H1 (cell line): ENCODE measurements at regions not wholly inside any gene's neighbourhood (a gene's known extent, or its start where the extent isn't known, plus 50 kb on each side); places are given as distances from the start of the nearest gene placed in this dataset.

Source experiments
- CTCF ChIA-PET: fragments of 300-600 bp; sonication (Branson Sonifier 250); formaldehyde crosslinking; loops from one replicate; lab custom pipeline; 2021; ENCODE audit not compliant: partially characterized antibody; lab: Charles Lee
- POLR2A ChIA-PET: fragments of 300-600 bp; sonication (Branson Sonifier 250); formaldehyde crosslinking; loops from one replicate; lab custom pipeline; 2021; ENCODE audit warnings: inconsistent platforms; ENCODE audit not compliant: partially characterized antibody; lab: Charles Lee
- DNase-seq, 2 experiments: peaks; one replicate each; pipeline versions ENCODE4 v3.0.0 to v3.0.0-alpha.2; 2010 to 2022; ENCODE audit warnings: low spot score in 2 of 2, low read depth in 1 of 2, mixed read lengths in 1 of 2
- FAIRE-seq: peaks from 2 replicates; lab custom pipeline; 2011; peaks lifted over from hg19 to GRCh38; lab: Jason Lieb, UNC
- H2AFZ ChIP-seq: 2 replicates; pipeline ENCODE4 v1.8.1; 2012; ENCODE audit warnings: low read length, inconsistent platforms
- H2AK5ac ChIP-seq: 2 replicates; pipeline ENCODE4 v1.6.1; 2013; ENCODE audit warnings: low read depth, low read length
- H2BK120ac ChIP-seq: replicated peaks from 2 replicates; pipeline ENCODE3; 2013; ENCODE audit warnings: low read depth, low read length, inconsistent platforms
- H2BK12ac ChIP-seq: 2 replicates; pipeline ENCODE4 v1.6.1; 2013; ENCODE audit warnings: low read depth, low read length
- H2BK15ac ChIP-seq: 2 replicates; pipeline ENCODE4 v1.6.1; 2013; ENCODE audit warnings: low read length
- H2BK20ac ChIP-seq: 2 replicates; pipeline ENCODE4 v1.6.1; 2013; ENCODE audit warnings: low read length
- H2BK5ac ChIP-seq: 2 replicates; pipeline ENCODE4 v1.6.1; 2013; ENCODE audit warnings: low read depth, low read length
- H3K14ac ChIP-seq: 2 replicates; pipeline ENCODE4 v1.6.1; 2013; ENCODE audit warnings: inconsistent platforms; ENCODE audit not compliant: insufficient read length
- H3K18ac ChIP-seq: 2 replicates; pipeline ENCODE4 v1.6.1; 2013; ENCODE audit warnings: low read length; ENCODE audit errors: extremely low read depth
- H3K23ac ChIP-seq: 2 replicates; pipeline ENCODE4 v1.6.1; 2013; ENCODE audit warnings: inconsistent platforms; ENCODE audit not compliant: insufficient read length
- H3K23me2 ChIP-seq: 2 replicates; pipeline ENCODE4 v1.6.1; 2013; ENCODE audit warnings: low read depth, low read length
- H3K27ac ChIP-seq: 2 replicates; pipeline ENCODE4 v1.6.1; 2011; ENCODE audit warnings: low read depth, low read length, inconsistent platforms
- H3K27me3 ChIP-seq, 4 experiments: replicated peaks in 1 of 4; 1 replicate in 1 of 4; 2 replicates in 3 of 4; pipeline versions ENCODE4 v1.6.1 to v1.8.1; 2011 to 2013; ENCODE audit warnings: low read length in 3 of 4, mild to moderate bottlenecking in 3 of 4, inconsistent platforms in 2 of 4, mixed read lengths in 2 of 4, moderate library complexity in 1 of 4; ENCODE audit not compliant: control insufficient read depth in 3 of 4, insufficient read depth in 3 of 4; ENCODE audit errors: extremely low read depth in 1 of 4
- H3K36me3 ChIP-seq, 4 experiments: 2 replicates each; pipeline versions ENCODE4 v1.6.1 to v1.8.1; 2011 to 2013; ENCODE audit warnings: mild to moderate bottlenecking in 4 of 4, low read length in 3 of 4, moderate library complexity in 2 of 4, control low read depth in 1 of 4, inconsistent platforms in 1 of 4; ENCODE audit not compliant: insufficient read depth in 4 of 4, control insufficient read depth in 2 of 4
- H3K4ac ChIP-seq: replicated peaks from 2 replicates; pipeline ENCODE3; 2013; ENCODE audit warnings: low read length, low read depth, mixed read lengths, inconsistent platforms; ENCODE audit not compliant: insufficient read length
- H3K4me1 ChIP-seq, 4 experiments: replicated peaks in 1 of 4; 1 replicate in 1 of 4; 2 replicates in 3 of 4; pipeline versions ENCODE4 v1.6.1 to v1.8.1; 2011 to 2013; ENCODE audit warnings: low read length in 3 of 4, inconsistent platforms in 2 of 4, mixed read lengths in 1 of 4; ENCODE audit not compliant: insufficient read depth in 4 of 4, control insufficient read depth in 3 of 4
- H3K4me2 ChIP-seq, 2 experiments: 2 replicates each; pipeline versions ENCODE4 v1.6.1 to v1.8.1; 2011 to 2013; ENCODE audit warnings: low read depth in 2 of 2, low read length in 2 of 2, control low read depth in 1 of 2, inconsistent platforms in 1 of 2, mild to moderate bottlenecking in 1 of 2; ENCODE audit not compliant: insufficient read depth in 1 of 2
- H3K4me3 ChIP-seq, 4 experiments: fragments of 200-600, 300-600 bp in 1 of 4; sonication (generic), shearing (Covaris generic), sonication (Bioruptor Twin) in 1 of 4; 2 replicates each; pipeline versions ENCODE4 v1.5.1 to v1.8.1; 2011 to 2016; ENCODE audit warnings: low read length in 4 of 4, low read depth in 3 of 4, control low read depth in 2 of 4, inconsistent platforms in 2 of 4, mild to moderate bottlenecking in 2 of 4, mixed read lengths in 1 of 4, moderate library complexity in 1 of 4; ENCODE audit not compliant: insufficient read depth in 2 of 4; ENCODE audit errors: extremely low read depth in 1 of 4
- H3K56ac ChIP-seq: replicated peaks from 2 replicates; pipeline ENCODE3; 2013; ENCODE audit warnings: low read depth, mild to moderate bottlenecking, mixed read lengths, low read length, inconsistent platforms; ENCODE audit not compliant: insufficient read length
- H3K79me1 ChIP-seq: 2 replicates; pipeline ENCODE4 v1.6.1; 2013; ENCODE audit warnings: low read depth, low read length, control low read depth
- H3K79me2 ChIP-seq, 2 experiments: 2 replicates each; pipeline versions ENCODE4 v1.6.1 to v1.8.1; 2012 to 2013; ENCODE audit warnings: low read length in 2 of 2, mild to moderate bottlenecking in 2 of 2, inconsistent platforms in 1 of 2; ENCODE audit not compliant: insufficient read depth in 2 of 2, control insufficient read depth in 1 of 2
- H3K9ac ChIP-seq, 4 experiments: replicated peaks in 1 of 4; 1 replicate in 1 of 4; 2 replicates in 3 of 4; pipeline versions ENCODE4 v1.6.1 to v1.8.1; 2011 to 2013; ENCODE audit warnings: low read depth in 3 of 4, low read length in 3 of 4, control low read depth in 2 of 4, mild to moderate bottlenecking in 2 of 4, moderate library complexity in 2 of 4, inconsistent platforms in 1 of 4; ENCODE audit errors: extremely low read depth in 1 of 4
- H3K9me3 ChIP-seq, 2 experiments: 2 replicates each; pipeline versions ENCODE4 v1.6.1 to v1.8.1; 2012 to 2013; ENCODE audit warnings: mild to moderate bottlenecking in 2 of 2, moderate library complexity in 2 of 2, control low read depth in 1 of 2, inconsistent platforms in 1 of 2, low read depth in 1 of 2, low read length in 1 of 2, mixed read lengths in 1 of 2; ENCODE audit not compliant: insufficient read depth in 2 of 2
- H4K20me1 ChIP-seq, 2 experiments: replicated peaks in 1 of 2; 2 replicates each; pipeline versions ENCODE3 to v1.8.1; 2011 to 2013; ENCODE audit warnings: inconsistent platforms in 2 of 2, low read length in 2 of 2, mild to moderate bottlenecking in 1 of 2; ENCODE audit not compliant: insufficient read depth in 2 of 2, control insufficient read depth in 1 of 2
- H4K5ac ChIP-seq: 2 replicates; pipeline ENCODE4 v1.6.1; 2013; ENCODE audit warnings: low read length, low read depth, mixed read lengths, inconsistent platforms; ENCODE audit not compliant: insufficient read length
- H4K8ac ChIP-seq: 2 replicates; pipeline ENCODE4 v1.8.0; 2013; ENCODE audit warnings: mild to moderate bottlenecking, moderate library complexity, low read length, inconsistent platforms; ENCODE audit not compliant: insufficient read depth; ENCODE audit errors: extremely low read depth
- H4K91ac ChIP-seq: replicated peaks from 2 replicates; pipeline ENCODE3; 2013; ENCODE audit warnings: low read length, mixed read lengths, inconsistent platforms; ENCODE audit not compliant: insufficient read length
- RNF2 ChIP-seq: fragments of 200-900, 300-1000 bp; sonication (generic); IDR thresholded peaks from 2 replicates; pipeline ENCODE4 v1.7.1; 2016; ENCODE audit warnings: borderline replicate concordance, low read depth, mild to moderate bottlenecking, antibody characterized with exemption, low read length; ENCODE audit not compliant: poor library complexity, severe bottlenecking; ENCODE audit errors: missing control alignments
- SRF ChIP-seq: IDR thresholded peaks from 2 replicates; pipeline ENCODE4 v1.6.1; 2011; ENCODE audit warnings: mild to moderate bottlenecking, low read depth, low read length, moderate library complexity
- TBP ChIP-seq: IDR thresholded peaks from 2 replicates; pipeline ENCODE4 v1.6.1; 2011; ENCODE audit warnings: low read depth, low read length, improper control_type of control experiment
- WGBS, 2 experiments: shearing (Covaris generic) in 1 of 2; methylation state at CpG; one replicate each; pipeline versions ENCODE4 v1.1.6 to v1.1.7; 2013 to 2015; ENCODE audit warnings: low lambda C conversion rate in 2 of 2, mixed read lengths in 2 of 2, inconsistent platforms in 1 of 2, low coverage in 1 of 2, missing lambda C conversion rate in 1 of 2; ENCODE audit not compliant: insufficient replicate concordance in 2 of 2, insufficient coverage in 1 of 2, insufficient read length in 1 of 2; ENCODE audit errors: extremely low coverage in 1 of 2, missing lambda C conversion rate in 1 of 2; 5-methylcytosine and 5-hydroxymethylcytosine counted together

- POLR2A ChIA-PET: no interaction called here
- Histone ChIP-seq H3K23me2 (peaks cover 10% of the 10 kb centered on the region), H4K20me1 (peaks cover 0 to 9% of the 10 kb centered on the region in 2 experiments), H2BK20ac (no peak overlapping the region), H3K9me3 (peaks cover 0 to 5% of the 10 kb centered on the region in 2 experiments; a peak in 1 of 4 replicates), H2BK120ac (no peak overlapping the region), H2BK12ac (no peak overlapping the region), H4K91ac (no peak overlapping the region), H3K36me3 (no peaks in the 10 kb centered on the region; a peak in 1 of 8 replicates), H3K23ac (no peak overlapping the region), H3K14ac (no peak overlapping the region), H3K9ac (no peak overlapping the region), H3K18ac (no peak overlapping the region), H3K56ac (no peak overlapping the region), H4K5ac (no peak overlapping the region), H2AFZ (no peak overlapping the region), H3K4me3 (no peak overlapping the region), H3K27ac (no peak overlapping the region), H3K79me2 (no peaks in the 10 kb centered on the region; a peak in 2 of 4 replicates), H2AK5ac (no peak overlapping the region), H3K27me3 (peaks cover 0 to 8% (median 1%) of the 10 kb centered on the region in 4 experiments; a peak in 2 of 7 replicates), H3K4me1 (peaks cover 6% of the 10 kb centered on the region in 4 experiments; a peak in 4 of 7 replicates), H4K8ac (no peak overlapping the region), H3K4me2 (no peak overlapping the region), H2BK5ac (no peak overlapping the region), H3K79me1 (no peaks in the 10 kb centered on the region), H3K4ac (no peak overlapping the region), H2BK15ac (no peak overlapping the region)
- CTCF ChIA-PET: interaction anchor here (0.8 to 1.4 kb wide), 5 partner anchors 8 to 61 kb away, joined by 3 to 4 read pairs (median 3); no protein-coding TSS in a partner anchor
- WGBS, 2 experiments: 68% methylated on average over 5 of the region's 5 CpGs; no CpG with 5 or more reads in 1 of the 2 experiments
- no peak for FAIRE-seq
- no peak for DNase-seq
- TF ChIP-seq RNF2: no peak
- no peak for TF ChIP-seq SRF
- no peak for TF ChIP-seq TBP
Measured at GRCh38 chr10:70964245-70964644, 75.9 kb upstream of the PCBD1 start.
